Fibroblast of lung (primary cell): ENCODE measurements at regions not wholly inside any gene's neighbourhood (a gene's known extent, or its start where the extent isn't known, plus 50 kb on each side); places are given as distances from the start of the nearest gene placed in this dataset.

ENCODE experiments used
- DNase-seq, 2 donors: peaks; one replicate each; pipeline versions ENCODE4 v3.0.0 to v3.0.0-alpha.2; 2010; ENCODE audit warnings: low read depth in 2 of 2
- H2AFZ ChIP-seq: 2 replicates; pipeline ENCODE4 v1.5.1; 2012; ENCODE audit warnings: low read length, control low read depth, inconsistent platforms
- H3K27ac ChIP-seq: 2 replicates; pipeline ENCODE4 v1.5.1; 2011; ENCODE audit warnings: low read length, control low read depth; ENCODE audit not compliant: insufficient read depth
- H3K27me3 ChIP-seq: 2 replicates; pipeline ENCODE4 v1.5.1; 2011; ENCODE audit warnings: mild to moderate bottlenecking, low read length; ENCODE audit not compliant: control insufficient read depth, insufficient read depth
- H3K36me3 ChIP-seq: 2 replicates; pipeline ENCODE4 v1.5.1; 2011; ENCODE audit warnings: low read length; ENCODE audit not compliant: control insufficient read depth, insufficient read depth
- H3K4me1 ChIP-seq: 2 replicates; pipeline ENCODE4 v1.5.1; 2011; ENCODE audit warnings: low read length; ENCODE audit not compliant: control insufficient read depth, insufficient read depth; ENCODE audit errors: extremely low read depth
- H3K4me2 ChIP-seq: 2 replicates; pipeline ENCODE4 v1.5.1; 2011; ENCODE audit warnings: low read length, control low read depth; ENCODE audit not compliant: insufficient read depth; ENCODE audit errors: extremely low read depth
- H3K4me3 ChIP-seq, 4 experiments: fragments of 200-600 bp in 1 of 4; sonication (generic) in 1 of 4; replicated peaks in 1 of 4; 2 replicates each; pipeline ENCODE4 v1.5.1; 2011 to 2016; ENCODE audit warnings: low read length in 4 of 4, low read depth in 3 of 4, mild to moderate bottlenecking in 3 of 4, control low read depth in 2 of 4, inconsistent platforms in 1 of 4, mixed read lengths in 1 of 4; ENCODE audit not compliant: insufficient read depth in 1 of 4; ENCODE audit errors: control extremely low read depth in 1 of 4
- H3K79me2 ChIP-seq: 2 replicates; pipeline ENCODE4 v1.5.1; 2012; ENCODE audit warnings: mild to moderate bottlenecking, low read length, inconsistent platforms; ENCODE audit not compliant: control insufficient read depth, insufficient read depth
- H3K9ac ChIP-seq: 2 replicates; pipeline ENCODE4 v1.5.1; 2011; ENCODE audit warnings: mild to moderate bottlenecking, low read length, control low read depth; ENCODE audit not compliant: insufficient read depth
- H3K9me3 ChIP-seq: 2 replicates; pipeline ENCODE4 v1.5.1; 2012; ENCODE audit warnings: low read depth, low read length; ENCODE audit not compliant: control insufficient read depth, insufficient read depth
- H4K20me1 ChIP-seq: 2 replicates; pipeline ENCODE4 v1.5.1; 2011; ENCODE audit warnings: low read length; ENCODE audit not compliant: control insufficient read depth, insufficient read depth; ENCODE audit errors: extremely low read depth
- CTCF ChIP-seq, 2 donors: IDR thresholded peaks in 1 of 2; conservative IDR thresholded peaks in 1 of 2; 1 replicate in 1 of 2; 2 replicates in 1 of 2; pipeline ENCODE4 v1.5.1; 2011 to 2012; ENCODE audit warnings: low read length in 2 of 2, control low read depth in 1 of 2, inconsistent platforms in 1 of 2, low read depth in 1 of 2, mild to moderate bottlenecking in 1 of 2
- EZH2 ChIP-seq: IDR thresholded peaks from 2 replicates; pipeline ENCODE4 v1.5.1; 2012; ENCODE audit warnings: low read length, control low read depth, mild to moderate bottlenecking; ENCODE audit errors: missing control alignments

- TF ChIP-seq EZH2 = no peak
- no peak for TF ChIP-seq CTCF (conservative IDR thresholded peaks at IDR 0.05 in 1 of 2, IDR thresholded peaks at IDR 0.05 in 1 of 2; ENCODE audit: low read depth in 1 of 2, low read length in 2 of 2)
- no peak overlapping the region for H3K9ac ChIP-seq
- no peak overlapping the region for H3K27ac ChIP-seq
- no peak overlapping the region for H3K4me2 ChIP-seq
- H3K4me3 ChIP-seq = no peak overlapping the region
- H3K36me3 ChIP-seq = no peaks in the 10 kb centered on the region
- H3K79me2 ChIP-seq = no peaks in the 10 kb centered on the region
- H2AFZ ChIP-seq = no peak overlapping the region
- no peaks in the 10 kb centered on the region for H3K9me3 ChIP-seq
- no peaks in the 10 kb centered on the region for H3K27me3 ChIP-seq
- H3K4me1 ChIP-seq = no peaks in the 10 kb centered on the region
- H4K20me1 ChIP-seq = no peaks in the 10 kb centered on the region
- no peak for DNase-seq
Observed at GRCh38 chr1:82813386-82813785, 1012.7 kb downstream of the ADGRL2 start.

GRCh38 chr1:82810601-82811000 lies 1009.9 kb downstream of the ADGRL2 start:
- Histone ChIP-seq H3K36me3 (no peaks in the 10 kb centered on the region), H3K9ac (no peak overlapping the region), H3K4me1 (no peaks in the 10 kb centered on the region), H3K4me2 (no peak overlapping the region), H3K4me3 (no peak overlapping the region), H3K27ac (no peak overlapping the region), H2AFZ (no peak overlapping the region), H3K9me3 (no peaks in the 10 kb centered on the region), H4K20me1 (no peaks in the 10 kb centered on the region), H3K79me2 (no peaks in the 10 kb centered on the region), H3K27me3 (no peaks in the 10 kb centered on the region)
- TF ChIP-seq CTCF (conservative IDR thresholded peaks at IDR 0.05 in 1 of 2, IDR thresholded peaks at IDR 0.05 in 1 of 2; ENCODE audit: low read depth in 1 of 2, low read length in 2 of 2) = no peak
- TF ChIP-seq EZH2 = no peak
- DNase-seq = no peak

- H3K4me2 ChIP-seq = no peak overlapping the region
- DNase-seq = no peak
- H4K20me1 ChIP-seq = no peaks in the 10 kb centered on the region
- no peaks in the 10 kb centered on the region for H3K9me3 ChIP-seq
- no peak overlapping the region for H2AFZ ChIP-seq
- TF ChIP-seq CTCF (conservative IDR thresholded peaks at IDR 0.05 in 1 of 2, IDR thresholded peaks at IDR 0.05 in 1 of 2; ENCODE audit: low read depth in 1 of 2, low read length in 2 of 2) (no peak), EZH2 (no peak)
- no peaks in the 10 kb centered on the region for H3K27me3 ChIP-seq
- H3K27ac ChIP-seq = no peak overlapping the region
- no peak overlapping the region for H3K4me3 ChIP-seq
- H3K4me1 ChIP-seq = no peaks in the 10 kb centered on the region
- no peaks in the 10 kb centered on the region for H3K36me3 ChIP-seq
- no peak overlapping the region for H3K9ac ChIP-seq
- H3K79me2 ChIP-seq = no peaks in the 10 kb centered on the region
Observed at GRCh38 chr1:82807563-82807962, 1006.8 kb downstream of the ADGRL2 start.
